OCI-LY7 (cell line): ENCODE measurements at regions not wholly inside any gene's neighbourhood (a gene's known extent, or its start where the extent isn't known, plus 50 kb on each side); places are given as distances from the start of the nearest gene placed in this dataset.

ENCODE experiments used
- BruUV-seq: library from RNA; stranded (reverse); fragments of 400-500 nt; replicated peaks from 2 replicates; lab custom pipeline; 2021; lab: Mats Ljungman, UMichigan
- CTCF ChIA-PET: fragments of 300-600 bp; sonication (Branson Sonifier 250); formaldehyde crosslinking; loops from one replicate; lab custom pipeline; 2022; ENCODE audit warnings: antibody characterized with exemption; ENCODE audit not compliant: unreplicated experiment; lab: Charles Lee
- POLR2A ChIA-PET: fragments of 300-600 bp; sonication (Branson Sonifier 250); formaldehyde crosslinking; loops from one replicate; lab custom pipeline; 2022; ENCODE audit warnings: antibody characterized with exemption; lab: Charles Lee
- DNase-seq: peaks from one replicate; pipeline ENCODE4 v3.0.0-alpha.2; 2015; ENCODE audit warnings: low spot score
- H2AFZ ChIP-seq: fragments of 200-600 bp; sonication (generic), shearing (Covaris generic); 2 replicates; pipeline ENCODE4 v1.6.1; 2014; ENCODE audit warnings: mild to moderate bottlenecking, antibody characterized with exemption, low read length, moderate library complexity
- H3K27ac ChIP-seq: fragments of 200-600 bp; sonication (generic); 2 replicates; pipeline ENCODE4 v1.5.1; 2014; ENCODE audit warnings: mixed run types, low read depth, mild to moderate bottlenecking, moderate library complexity, low read length, inconsistent platforms; ENCODE audit not compliant: poor library complexity, severe bottlenecking
- H3K36me3 ChIP-seq: fragments of 200-600 bp; sonication (generic); 2 replicates; pipeline ENCODE4 v1.6.1; 2014; ENCODE audit warnings: mild to moderate bottlenecking, antibody characterized with exemption, low read length, moderate library complexity, mixed read lengths; ENCODE audit not compliant: insufficient read depth
- H3K4me1 ChIP-seq: fragments of 200-600 bp; sonication (generic); 2 replicates; pipeline ENCODE4 v1.5.1; 2014; ENCODE audit warnings: mild to moderate bottlenecking, low read length; ENCODE audit not compliant: insufficient read depth, poor library complexity, severe bottlenecking
- H3K4me2 ChIP-seq: fragments of 200-600 bp; sonication (generic); 2 replicates; pipeline ENCODE4 v1.6.1; 2014; ENCODE audit warnings: mild to moderate bottlenecking, low read length
- H3K4me3 ChIP-seq: fragments of 200-600 bp; sonication (generic); 2 replicates; pipeline ENCODE4 v1.5.1; 2014; ENCODE audit warnings: mild to moderate bottlenecking, low read depth, low read length; ENCODE audit not compliant: poor library complexity, severe bottlenecking
- H3K79me2 ChIP-seq: fragments of 200-600 bp; sonication (generic); 2 replicates; pipeline ENCODE4 v1.6.1; 2016; ENCODE audit warnings: low read depth, mild to moderate bottlenecking, low read length, moderate library complexity, mixed read lengths; ENCODE audit not compliant: insufficient read depth
- H3K9me2 ChIP-seq: fragments of 200-600 bp; sonication (generic); 2 replicates; pipeline ENCODE4 v1.6.1; 2016; ENCODE audit warnings: mild to moderate bottlenecking, low read length, mixed read lengths; ENCODE audit not compliant: insufficient read depth
- H3K9me3 ChIP-seq: fragments of 200-600 bp; sonication (generic); 2 replicates; pipeline ENCODE4 v1.6.1; 2014; ENCODE audit warnings: mild to moderate bottlenecking, mixed run types, low read length, mixed read lengths
- H4K20me1 ChIP-seq: fragments of 200-600 bp; sonication (generic); 2 replicates; pipeline ENCODE4 v1.6.1; 2014; ENCODE audit warnings: mild to moderate bottlenecking, antibody characterized with exemption, low read length, moderate library complexity, mixed read lengths; ENCODE audit not compliant: insufficient read depth
- EZH2phosphoT487 ChIP-seq: fragments of 200-600 bp; sonication (generic); IDR thresholded peaks from 2 replicates; pipeline ENCODE4 v1.6.1; 2018; ENCODE audit warnings: low read depth, borderline replicate concordance, mild to moderate bottlenecking, mixed run types, antibody characterized with exemption, low read length, moderate library complexity, mixed read lengths
- intact Hi-C: fragments of 100-400 bp; cut with micrococcal nuclease; formaldehyde crosslinking; loops from one replicate; pipeline ENCODE4 v1.10.0; 2022; ENCODE audit not compliant: unreplicated experiment
- TF ChIP-seq, protein P1 (sequence below): fragments of 200-600 bp; sonication (generic); conservative IDR thresholded peaks from 2 replicates; pipeline ENCODE4 v1.5.1; 2014; ENCODE audit warnings: mild to moderate bottlenecking, antibody characterized with exemption, low read length, moderate library complexity, mixed read lengths

DNA sequence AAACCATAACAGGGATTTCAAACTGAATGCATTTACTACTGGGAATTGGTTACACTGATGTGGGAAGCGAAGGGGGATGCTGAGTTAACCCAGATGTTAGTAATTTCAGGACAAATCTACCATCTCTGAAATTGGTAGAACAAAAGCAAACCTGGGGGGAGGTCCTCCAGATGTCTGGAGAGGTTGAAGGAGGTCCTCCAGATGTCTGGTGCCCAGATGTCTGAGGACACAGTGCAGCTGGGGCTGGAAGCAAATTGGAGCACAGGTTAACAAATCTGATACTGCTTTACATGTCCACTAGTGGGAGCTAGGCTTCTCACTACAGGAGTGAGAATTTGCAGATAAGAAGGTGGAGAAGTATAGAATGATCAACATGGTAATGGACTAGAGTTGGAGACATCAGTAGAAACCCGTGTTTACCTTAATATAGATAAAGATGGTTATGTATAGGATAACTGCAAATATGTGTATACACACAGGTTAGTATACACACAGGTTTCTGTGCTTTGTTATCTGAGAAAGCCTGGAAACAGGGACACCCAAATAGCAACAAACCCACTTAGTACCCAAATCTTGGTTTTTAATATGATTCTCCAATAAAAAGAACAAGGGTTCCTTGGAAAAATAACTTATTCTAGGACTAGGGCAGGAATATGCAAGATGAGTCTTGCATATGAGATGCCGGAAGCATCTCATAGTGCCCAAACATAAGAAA, 162.5 kb downstream of the C12orf50 start:
- Histone ChIP-seq H3K36me3 (no peaks in the 10 kb centered on the region), H3K4me2 (no peak overlapping the region), H2AFZ (no peak overlapping the region), H3K27ac (no peak overlapping the region), H3K9me2 (no peaks in the 10 kb centered on the region), H4K20me1 (no peaks in the 10 kb centered on the region), H3K4me3 (no peak overlapping the region), H3K4me1 (no peaks in the 10 kb centered on the region), H3K79me2 (no peaks in the 10 kb centered on the region), H3K9me3 (no peaks in the 10 kb centered on the region)
- CTCF ChIA-PET, result no interaction called here
- TF ChIP-seq EZH2phosphoT487, result no peak
- TF ChIP-seq, protein P1, sequence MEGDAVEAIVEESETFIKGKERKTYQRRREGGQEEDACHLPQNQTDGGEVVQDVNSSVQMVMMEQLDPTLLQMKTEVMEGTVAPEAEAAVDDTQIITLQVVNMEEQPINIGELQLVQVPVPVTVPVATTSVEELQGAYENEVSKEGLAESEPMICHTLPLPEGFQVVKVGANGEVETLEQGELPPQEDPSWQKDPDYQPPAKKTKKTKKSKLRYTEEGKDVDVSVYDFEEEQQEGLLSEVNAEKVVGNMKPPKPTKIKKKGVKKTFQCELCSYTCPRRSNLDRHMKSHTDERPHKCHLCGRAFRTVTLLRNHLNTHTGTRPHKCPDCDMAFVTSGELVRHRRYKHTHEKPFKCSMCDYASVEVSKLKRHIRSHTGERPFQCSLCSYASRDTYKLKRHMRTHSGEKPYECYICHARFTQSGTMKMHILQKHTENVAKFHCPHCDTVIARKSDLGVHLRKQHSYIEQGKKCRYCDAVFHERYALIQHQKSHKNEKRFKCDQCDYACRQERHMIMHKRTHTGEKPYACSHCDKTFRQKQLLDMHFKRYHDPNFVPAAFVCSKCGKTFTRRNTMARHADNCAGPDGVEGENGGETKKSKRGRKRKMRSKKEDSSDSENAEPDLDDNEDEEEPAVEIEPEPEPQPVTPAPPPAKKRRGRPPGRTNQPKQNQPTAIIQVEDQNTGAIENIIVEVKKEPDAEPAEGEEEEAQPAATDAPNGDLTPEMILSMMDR, result peak; percentile 76
- POLR2A ChIA-PET, result no interaction called here
- intact Hi-C loops, result no loop called here
- BruUV-seq, result no TSS peak
- peak; percentile 24 for DNase-seq

DNA sequence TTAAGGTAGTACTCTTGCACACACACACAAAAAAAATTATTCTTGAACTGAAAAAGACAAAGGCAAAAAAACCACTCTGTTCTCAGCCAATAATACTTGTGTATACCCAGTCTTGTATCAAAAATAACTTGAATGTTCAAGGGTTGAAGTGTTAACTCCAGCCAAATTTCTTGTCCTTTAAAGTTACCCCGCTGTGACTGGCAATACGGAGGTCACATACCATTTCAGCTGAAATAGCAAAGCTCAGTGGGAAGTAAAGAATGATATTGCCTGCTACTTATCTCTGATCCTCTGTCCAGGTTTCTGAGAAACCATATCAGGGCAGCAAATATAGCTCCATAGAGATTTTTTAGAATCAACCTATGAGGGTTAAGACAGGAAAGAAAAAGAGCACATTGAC, 167.4 kb downstream of the C12orf50 start:
- POLR2A ChIA-PET, result no interaction called here
- no peak overlapping the region for H2AFZ ChIP-seq
- H3K4me3 ChIP-seq, result no peak overlapping the region
- CTCF ChIA-PET, result no interaction called here
- no peaks in the 10 kb centered on the region for H3K36me3 ChIP-seq
- no TSS peak for BruUV-seq
- no peak overlapping the region for H3K27ac ChIP-seq
- H3K9me2 ChIP-seq, result no peaks in the 10 kb centered on the region
- intact Hi-C loops, result no loop called here
- H3K4me1 ChIP-seq, result no peaks in the 10 kb centered on the region
- TF ChIP-seq EZH2phosphoT487, result no peak
- TF ChIP-seq, protein P1, result no peak
- no peak overlapping the region for H3K4me2 ChIP-seq
- DNase-seq, result no peak
- H3K79me2 ChIP-seq, result no peaks in the 10 kb centered on the region
- H4K20me1 ChIP-seq, result no peaks in the 10 kb centered on the region
- no peaks in the 10 kb centered on the region for H3K9me3 ChIP-seq

DNA sequence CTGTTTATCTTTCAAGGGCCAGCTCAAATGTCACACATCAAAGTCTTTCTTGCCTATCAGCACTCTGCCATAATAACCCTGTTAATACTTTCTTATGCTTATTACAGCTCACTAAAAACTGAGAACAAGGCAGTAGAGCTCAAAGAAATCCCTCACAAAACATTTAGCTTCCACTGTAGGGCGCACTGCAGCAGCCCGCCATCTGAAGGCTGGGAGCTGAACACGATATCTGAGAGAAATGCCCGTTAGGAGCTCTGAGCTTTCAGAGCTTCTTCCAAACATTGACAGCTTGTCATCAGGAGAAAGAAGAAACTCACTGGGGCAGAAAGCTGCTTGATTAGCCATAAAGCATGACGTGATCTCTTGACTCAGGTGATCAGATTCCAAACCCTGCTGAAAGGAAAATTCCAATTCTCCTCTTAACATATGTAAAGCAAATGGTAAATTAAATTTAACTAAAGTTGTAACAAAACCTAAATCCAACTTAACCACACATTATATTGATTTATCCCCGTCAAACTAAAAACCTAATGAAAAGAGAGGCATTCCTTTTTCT, 175.7 kb downstream of the C12orf50 start:
- no TSS peak for BruUV-seq
- intact Hi-C loops, result no loop called here
- Histone ChIP-seq H3K79me2 (no peaks in the 10 kb centered on the region), H3K9me2 (no peaks in the 10 kb centered on the region), H3K4me1 (no peaks in the 10 kb centered on the region), H4K20me1 (no peaks in the 10 kb centered on the region), H2AFZ (no peak overlapping the region), H3K36me3 (no peaks in the 10 kb centered on the region), H3K4me3 (no peak overlapping the region), H3K27ac (no peak overlapping the region), H3K9me3 (no peaks in the 10 kb centered on the region), H3K4me2 (no peak overlapping the region)
- no peak for DNase-seq
- TF ChIP-seq EZH2phosphoT487, result no peak
- TF ChIP-seq, protein P1, result no peak
- ChIA-PET POLR2A (no interaction called here), CTCF (interaction anchor here (1.0 kb wide), 1 partner anchor 83 kb away, joined by 3 read pairs; no protein-coding TSS in a partner anchor)
